Endodermal cell (in vitro differentiated cells): ENCODE measurements at regions not wholly inside any gene's neighbourhood (a gene's known extent, or its start where the extent isn't known, plus 50 kb on each side); places are given as distances from the start of the nearest gene placed in this dataset.
"Not testable (repeated sequence)": the region's sequence is repeated elsewhere in the genome, so short reads cannot be mapped to it uniquely, and the experiment has no call there.

Experiments
- DNase-seq: peaks from one replicate; pipeline ENCODE4 v3.0.0-alpha.2; 2017
- H3K27ac ChIP-seq: 2 replicates; pipeline ENCODE4 v1.5.1; 2013; ENCODE audit warnings: mild to moderate bottlenecking, low read depth, low read length, moderate library complexity
- H3K27me3 ChIP-seq: 2 replicates; pipeline ENCODE4 v1.6.1; 2013; ENCODE audit warnings: mild to moderate bottlenecking, low read length, moderate library complexity; ENCODE audit not compliant: insufficient read depth, control insufficient read depth, poor library complexity, severe bottlenecking
- H3K36me3 ChIP-seq: 2 replicates; pipeline ENCODE4 v1.7.0; 2013; ENCODE audit warnings: mild to moderate bottlenecking, low read length, moderate library complexity; ENCODE audit not compliant: control insufficient read depth, insufficient read depth
- H3K4me1 ChIP-seq: one replicate; pipeline ENCODE4 v1.7.0; 2013; ENCODE audit warnings: low read length; ENCODE audit not compliant: control insufficient read depth, insufficient read depth
- H3K4me3 ChIP-seq: 2 replicates; pipeline ENCODE4 v1.5.1; 2013; ENCODE audit warnings: mild to moderate bottlenecking, low read length, moderate library complexity
- H3K9ac ChIP-seq: 2 replicates; pipeline ENCODE4 v1.6.1; 2013; ENCODE audit warnings: mild to moderate bottlenecking, low read length, moderate library complexity; ENCODE audit not compliant: poor library complexity, severe bottlenecking; ENCODE audit errors: extremely low read depth
- H3K9me3 ChIP-seq: 2 replicates; pipeline ENCODE4 v1.6.1; 2013; ENCODE audit warnings: mild to moderate bottlenecking, low read length, moderate library complexity; ENCODE audit not compliant: control insufficient read depth
- H3K27ac Mint-ChIP-seq: 2 replicates; pipeline ENCODE4 v1.8.0; 2020; ENCODE audit warnings: mixed read lengths
- H3K27me3 Mint-ChIP-seq: 2 replicates; pipeline ENCODE4 v1.8.0; 2021; ENCODE audit warnings: mild to moderate bottlenecking, mixed read lengths; ENCODE audit not compliant: insufficient read depth
- H3K36me3 Mint-ChIP-seq: 2 replicates; pipeline ENCODE4 v1.8.0; 2020; ENCODE audit warnings: low read depth, mixed read lengths
- H3K4me1 Mint-ChIP-seq: 2 replicates; pipeline ENCODE4 v1.8.0; 2020; ENCODE audit warnings: mixed read lengths
- H3K4me3 Mint-ChIP-seq: 2 replicates; pipeline ENCODE4 v1.8.0; 2020; ENCODE audit warnings: mild to moderate bottlenecking, moderate library complexity, mixed read lengths
- H3K9me3 Mint-ChIP-seq: 2 replicates; pipeline ENCODE4 v1.8.0; 2020; ENCODE audit warnings: mild to moderate bottlenecking, mixed read lengths
- CTCF ChIP-seq: fragments of 200-600 bp; sonication (generic); conservative IDR thresholded peaks from 2 replicates; pipeline ENCODE4 v1.5.0; 2021; ENCODE audit warnings: antibody characterized with exemption, mild to moderate bottlenecking
- WGBS, 2 experiments: methylation state at CpG; one replicate each; pipeline versions ENCODE4 v1.1.5 to v1.1.7; 2013; ENCODE audit warnings: missing lambda C conversion rate in 2 of 2, mixed read lengths in 1 of 2; ENCODE audit not compliant: insufficient coverage in 1 of 2, insufficient read length in 1 of 2; 5-methylcytosine and 5-hydroxymethylcytosine counted together

- Mint-ChIP-seq H3K27ac (no peak overlapping the region), H3K4me1 (peaks cover 2% of the 10 kb centered on the region), H3K4me3 (no peak overlapping the region), H3K27me3 (peaks cover 3% of the 10 kb centered on the region), H3K9me3 (no peaks in the 10 kb centered on the region), H3K36me3 (no peaks in the 10 kb centered on the region)
- Histone ChIP-seq H3K9ac (no peak overlapping the region), H3K4me3 (no peak overlapping the region), H3K9me3 (no peaks in the 10 kb centered on the region), H3K27me3 (no peaks in the 10 kb centered on the region), H3K4me1 (no peaks in the 10 kb centered on the region), H3K27ac (no peak overlapping the region), H3K36me3 (no peaks in the 10 kb centered on the region)
- WGBS, 2 experiments = 89 to 100% methylated on average over 3 of the region's 3 CpGs
- no peak for TF ChIP-seq CTCF
- no peak for DNase-seq
Measured at GRCh38 chr17:71511266-71511995, 609.4 kb upstream of the SOX9 start.

DNA sequence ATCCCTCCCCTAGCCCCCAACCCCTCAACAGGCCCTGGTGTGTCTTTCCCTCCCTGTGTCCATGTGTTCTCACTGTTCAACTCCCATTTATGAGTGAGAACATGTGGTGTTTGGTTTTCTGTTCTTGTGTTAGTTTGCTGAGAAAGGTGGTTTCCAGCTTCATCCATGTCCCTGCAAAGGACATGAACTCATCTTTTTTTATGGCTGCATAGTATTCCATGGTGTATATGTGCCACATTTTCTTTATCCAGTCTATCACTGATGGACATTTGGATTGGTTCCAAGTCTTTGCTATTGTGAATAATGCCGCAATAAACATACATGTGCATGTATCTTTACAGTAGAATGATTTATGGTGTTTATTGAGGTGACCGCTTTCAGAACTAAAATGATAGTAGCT lies 607.1 kb upstream of the SOX9 start:
- not testable (repeated sequence) for DNase-seq, H3K27me3 Mint-ChIP-seq, H3K36me3 ChIP-seq, H3K4me1 ChIP-seq, H3K4me3 Mint-ChIP-seq, H3K27ac ChIP-seq, H3K4me3 ChIP-seq, H3K4me1 Mint-ChIP-seq, H3K36me3 Mint-ChIP-seq, H3K9ac ChIP-seq, H3K27ac Mint-ChIP-seq, H3K27me3 ChIP-seq, H3K9me3 Mint-ChIP-seq, H3K9me3 ChIP-seq
- 97 to 100% methylated on average over 2 of the region's 2 CpGs for WGBS, 2 experiments

GRCh38 chr17:71516149-71516548 lies 604.7 kb upstream of the SOX9 start:
- WGBS, 2 experiments = 94% methylated on average over 3 to 6 of the region's 6 CpGs
- Mint-ChIP-seq H3K27me3 (no peaks in the 10 kb centered on the region), H3K36me3 (no peaks in the 10 kb centered on the region), H3K4me3 (no peak overlapping the region), H3K4me1 (peaks cover 2% of the 10 kb centered on the region), H3K9me3 (no peaks in the 10 kb centered on the region), H3K27ac (no peak overlapping the region)
- TF ChIP-seq CTCF = no peak
- Histone ChIP-seq H3K27ac (no peak overlapping the region), H3K4me1 (no peaks in the 10 kb centered on the region), H3K27me3 (no peaks in the 10 kb centered on the region), H3K9me3 (no peaks in the 10 kb centered on the region), H3K4me3 (no peak overlapping the region), H3K9ac (no peak overlapping the region), H3K36me3 (no peaks in the 10 kb centered on the region)
- DNase-seq = no peak

DNA sequence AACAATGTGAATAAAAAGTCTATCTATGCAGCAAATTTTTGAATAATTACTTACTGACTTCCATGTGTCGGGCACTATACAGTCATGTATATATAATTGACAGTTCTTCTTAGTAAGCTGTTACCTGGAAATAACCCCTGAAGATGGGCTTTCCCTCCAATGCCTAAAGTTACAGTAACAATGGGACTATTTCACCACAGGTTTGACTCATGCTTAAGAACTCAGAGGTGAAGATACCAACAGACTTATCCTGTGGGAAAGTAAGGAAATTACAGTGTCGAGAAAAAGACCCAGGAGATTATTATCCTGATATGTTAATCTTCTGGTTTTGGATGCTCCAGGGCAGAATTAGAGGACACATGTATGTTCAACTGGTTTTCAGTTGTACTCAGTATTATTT lies 601.5 kb upstream of the SOX9 start:
- 91% methylated on average over 2 of the region's 2 CpGs; no CpG with 5 or more reads in 1 of the 2 experiments for WGBS, 2 experiments

More for the DNA sequence above, 601.5 kb upstream of the SOX9 start:
- Histone ChIP-seq H3K9me3 (no peaks in the 10 kb centered on the region), H3K36me3 (no peaks in the 10 kb centered on the region), H3K4me1 (no peaks in the 10 kb centered on the region), H3K9ac (no peak overlapping the region), H3K27ac (no peak overlapping the region), H3K27me3 (no peaks in the 10 kb centered on the region), H3K4me3 (no peak overlapping the region)
- H3K27me3 Mint-ChIP-seq = no peaks in the 10 kb centered on the region
- TF ChIP-seq CTCF = no peak
- H3K27ac Mint-ChIP-seq = no peak overlapping the region
- H3K36me3 Mint-ChIP-seq = no peaks in the 10 kb centered on the region
- H3K4me1 Mint-ChIP-seq = peaks cover 2% of the 10 kb centered on the region
- no peak for DNase-seq
- no peaks in the 10 kb centered on the region for H3K9me3 Mint-ChIP-seq
- no peak overlapping the region for H3K4me3 Mint-ChIP-seq
